Testis (tissue), 2 donors: ENCODE measurements at regions not wholly inside any gene's neighbourhood (a gene's known extent, or its start where the extent isn't known, plus 50 kb on each side); places are given as distances from the start of the nearest gene placed in this dataset.

ENCODE experiments used
- CTCF ChIP-seq, 3 experiments: fragments of 450-650 bp in 2 of 3; fragments of 200-600 bp in 1 of 3; sonication (generic) in 1 of 3; IDR thresholded peaks; one replicate each; pipeline ENCODE4 v1.5.1; 2016 to 2019; ENCODE audit warnings: antibody characterized with exemption in 3 of 3, mild to moderate bottlenecking in 2 of 3, moderate library complexity in 1 of 3
- POLR2A ChIP-seq: fragments of 450-650 bp; IDR thresholded peaks from one replicate; pipeline ENCODE4 v1.6.1; 2017; ENCODE audit warnings: antibody characterized with exemption, mild to moderate bottlenecking, moderate library complexity

- TF ChIP-seq CTCF (IDR thresholded peaks at IDR 0.05) (no peak), POLR2A (no peak)
Observed at GRCh38 chr5:88113429-88113828, 155.2 kb downstream of the TMEM161B start.
